Ishikawa (cell line): ENCODE measurements at regions not wholly inside any gene's neighbourhood (a gene's known extent, or its start where the extent isn't known, plus 50 kb on each side); places are given as distances from the start of the nearest gene placed in this dataset.

Experiments used
- CEBPB ChIP-seq: IDR thresholded peaks from 2 replicates; pipeline ENCODE4 v1.6.1; 2012
- CREB1 ChIP-seq: IDR thresholded peaks from 2 replicates; pipeline ENCODE4 v1.6.1; 2012; ENCODE audit warnings: low read depth
- EGR1 ChIP-seq: IDR thresholded peaks from 2 replicates; pipeline ENCODE4 v1.6.1; 2012
- EP300 ChIP-seq: IDR thresholded peaks from 2 replicates; pipeline ENCODE4 v1.6.1; 2012; ENCODE audit warnings: borderline replicate concordance
- FOXM1 ChIP-seq: IDR thresholded peaks from 2 replicates; pipeline ENCODE4 v1.6.1; 2012; ENCODE audit warnings: low read depth, borderline replicate concordance
- NFIC ChIP-seq: IDR thresholded peaks from 2 replicates; pipeline ENCODE4 v1.6.1; 2012
- RAD21 ChIP-seq: IDR thresholded peaks from 2 replicates; pipeline ENCODE4 v1.6.1; 2012; ENCODE audit warnings: low read depth
- REST ChIP-seq: IDR thresholded peaks from 2 replicates; pipeline ENCODE4 v1.6.1; 2012; ENCODE audit warnings: low read depth, mild to moderate bottlenecking
- TAF1 ChIP-seq: IDR thresholded peaks from 2 replicates; pipeline ENCODE4 v1.6.1; 2012; ENCODE audit warnings: low read depth, mild to moderate bottlenecking
- TCF12 ChIP-seq: IDR thresholded peaks from 2 replicates; pipeline ENCODE4 v1.6.1; 2012; ENCODE audit warnings: low read depth
- TEAD4 ChIP-seq: IDR thresholded peaks from 2 replicates; pipeline ENCODE4 v1.6.1; 2012
- USF1 ChIP-seq: IDR thresholded peaks from 2 replicates; pipeline ENCODE4 v1.6.1; 2012
- YY1 ChIP-seq: IDR thresholded peaks from 2 replicates; pipeline ENCODE4 v1.6.1; 2012; ENCODE audit warnings: low read depth
- ZBTB7A ChIP-seq: IDR thresholded peaks from 2 replicates; pipeline ENCODE4 v1.6.1; 2012; ENCODE audit warnings: low read depth
- TF ChIP-seq, protein P1 (sequence below): IDR thresholded peaks from 2 replicates; pipeline ENCODE4 v1.6.1; 2012

DNA sequence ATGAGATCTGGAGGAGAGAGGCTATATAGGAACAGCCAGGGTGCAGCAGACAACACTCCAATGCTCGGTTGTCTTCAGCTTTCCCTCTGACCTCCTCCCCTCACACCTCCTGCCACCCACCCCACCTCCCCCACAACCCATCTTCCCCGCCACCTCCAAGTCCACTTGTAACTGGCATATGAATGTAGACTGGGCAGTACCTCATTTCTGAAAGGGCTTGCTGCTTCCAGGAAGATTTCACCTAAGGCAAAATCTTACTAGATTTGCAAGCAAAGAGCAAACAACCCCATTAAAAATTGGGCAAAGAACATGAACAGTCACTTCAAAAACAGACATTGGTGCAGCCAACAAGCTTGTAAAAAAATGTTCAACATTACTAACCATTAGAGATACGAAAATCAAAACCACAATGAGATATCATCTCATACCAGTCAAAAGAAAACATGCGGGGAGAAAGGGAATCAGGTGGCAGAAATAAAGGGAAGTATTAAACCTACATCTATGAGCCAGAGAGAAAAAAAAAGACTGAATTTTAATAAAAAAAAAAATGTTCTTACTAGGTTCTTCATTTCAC, 164.6 kb upstream of the C1GALT1 start:
- no peak for TF ChIP-seq RAD21
- TF ChIP-seq TEAD4 = no peak
- no peak for TF ChIP-seq ZBTB7A
- TF ChIP-seq CREB1 = no peak
- no peak for TF ChIP-seq TAF1
- no peak for TF ChIP-seq NFIC
- no peak for TF ChIP-seq TCF12
- no peak for TF ChIP-seq USF1
- TF ChIP-seq EGR1 = no peak
- no peak for TF ChIP-seq REST
- no peak for TF ChIP-seq FOXM1

GRCh38 chr7:7018290-7018689, 164.1 kb upstream of the C1GALT1 start:
- no peak for TF ChIP-seq NFIC

GRCh38 chr7:7032221-7032620, 150.1 kb upstream of the C1GALT1 start:
- TF ChIP-seq EGR1 = no peak
- no peak for TF ChIP-seq CREB1
- no peak for TF ChIP-seq ZBTB7A
- no peak for TF ChIP-seq CEBPB

- no peak for TF ChIP-seq CEBPB
- no peak for TF ChIP-seq EP300
- TF ChIP-seq, protein P1, sequence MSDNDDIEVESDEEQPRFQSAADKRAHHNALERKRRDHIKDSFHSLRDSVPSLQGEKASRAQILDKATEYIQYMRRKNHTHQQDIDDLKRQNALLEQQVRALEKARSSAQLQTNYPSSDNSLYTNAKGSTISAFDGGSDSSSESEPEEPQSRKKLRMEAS = no peak
- TF ChIP-seq YY1 = no peak
- TF ChIP-seq NFIC = no peak
- TF ChIP-seq TEAD4 = no peak
- TF ChIP-seq RAD21 = no peak
- no peak for TF ChIP-seq CREB1
- TF ChIP-seq TAF1 = no peak
Measured at GRCh38 chr7:7035851-7036250, 146.5 kb upstream of the C1GALT1 start.

DNA sequence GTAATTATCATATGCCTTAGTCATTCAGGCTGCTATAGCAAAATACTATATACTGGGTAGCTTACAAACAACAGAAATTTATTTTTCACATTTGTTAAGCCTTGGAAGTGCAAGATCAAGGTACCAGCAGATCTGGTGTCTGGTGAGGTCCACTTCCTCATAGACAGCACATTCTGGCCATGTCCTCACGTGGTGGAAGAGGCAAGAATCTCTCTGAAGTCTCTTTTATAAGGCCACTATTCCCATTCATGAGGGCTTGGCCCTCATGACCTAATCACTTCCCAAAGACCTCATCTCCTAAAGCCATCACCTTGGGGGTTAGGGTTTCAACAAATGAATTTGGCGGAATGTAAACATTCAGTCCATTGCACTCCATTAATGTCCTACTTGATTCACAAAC, 137.5 kb upstream of the C1GALT1 start:
- TF ChIP-seq REST (no peak), YY1 (no peak), USF1 (no peak), ZBTB7A (no peak), NFIC (no peak)
- TF ChIP-seq, protein P1 = no peak

- no peak for TF ChIP-seq TAF1
- no peak for TF ChIP-seq USF1
- no peak for TF ChIP-seq ZBTB7A
- no peak for TF ChIP-seq YY1
- TF ChIP-seq TCF12 = no peak
- TF ChIP-seq EP300 = no peak
- no peak for TF ChIP-seq FOXM1
- TF ChIP-seq, protein P1 = no peak
Measured at GRCh38 chr7:7048213-7048612, 134.1 kb upstream of the C1GALT1 start.
